Retina (tissue), 1 donor: ENCODE measurements at regions not wholly inside any gene's neighbourhood (a gene's known extent, or its start where the extent isn't known, plus 50 kb on each side); places are given as distances from the start of the nearest gene placed in this dataset.
"Not testable (repeated sequence)": the region's sequence is repeated elsewhere in the genome, so short reads cannot be mapped to it uniquely, and the experiment has no call there.

ENCODE experiments used
- DNase-seq: peaks from one replicate; pipeline ENCODE4 v3.0.0-alpha.2; 2016

GRCh38 chr7:84941936-84942335 lies 244.9 kb downstream of the SEMA3D start:
- no peak for DNase-seq

DNA sequence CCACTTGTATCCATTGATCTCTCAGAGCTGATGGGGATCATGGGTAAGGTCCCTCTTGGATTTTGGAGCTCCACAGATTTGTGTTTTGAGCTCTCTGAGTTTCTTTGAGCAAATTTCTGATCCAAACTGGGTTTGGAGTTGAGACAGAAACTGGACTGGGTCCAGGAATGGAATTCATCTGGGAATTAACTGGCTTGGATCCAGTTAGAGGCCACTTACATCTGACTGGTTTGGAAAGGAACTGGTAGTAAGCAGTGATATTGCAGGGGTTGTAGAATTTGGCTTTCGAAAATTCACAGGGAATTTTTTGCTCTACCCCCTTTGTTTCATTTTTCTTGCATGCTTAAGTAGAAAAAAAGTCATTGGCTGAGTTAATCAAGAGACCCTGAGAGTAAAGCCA lies 245.6 kb downstream of the SEMA3D start:
- DNase-seq = no peak

- DNase-seq = no peak
Measured at GRCh38 chr7:84939888-84940287, 247.0 kb downstream of the SEMA3D start.

DNA sequence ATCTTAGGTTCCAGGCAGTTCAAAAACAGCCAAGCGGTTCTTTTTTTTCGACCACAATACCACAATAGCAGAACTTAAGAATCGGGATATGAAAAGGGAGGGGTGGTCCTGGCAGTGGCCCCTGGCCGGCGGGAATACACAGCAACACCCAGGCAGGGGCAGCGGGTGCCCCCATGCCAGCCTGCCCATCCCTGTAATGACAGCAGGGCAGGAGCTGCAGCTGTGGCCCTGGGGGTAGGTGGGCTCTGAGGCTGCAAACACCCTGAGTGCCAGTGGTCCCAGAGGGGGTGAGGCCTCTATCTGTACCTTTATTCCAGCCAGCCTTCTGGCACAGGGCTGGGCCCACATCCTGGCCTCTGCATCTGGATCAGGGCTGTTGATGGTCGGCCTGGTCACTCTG lies 247.4 kb downstream of the SEMA3D start:
- DNase-seq = no peak

GRCh38 chr7:84924353-84924752 lies 262.5 kb downstream of the SEMA3D start:
- DNase-seq = no peak

- no peak for DNase-seq
Measured at GRCh38 chr7:84923348-84923747, 263.5 kb downstream of the SEMA3D start.

DNA sequence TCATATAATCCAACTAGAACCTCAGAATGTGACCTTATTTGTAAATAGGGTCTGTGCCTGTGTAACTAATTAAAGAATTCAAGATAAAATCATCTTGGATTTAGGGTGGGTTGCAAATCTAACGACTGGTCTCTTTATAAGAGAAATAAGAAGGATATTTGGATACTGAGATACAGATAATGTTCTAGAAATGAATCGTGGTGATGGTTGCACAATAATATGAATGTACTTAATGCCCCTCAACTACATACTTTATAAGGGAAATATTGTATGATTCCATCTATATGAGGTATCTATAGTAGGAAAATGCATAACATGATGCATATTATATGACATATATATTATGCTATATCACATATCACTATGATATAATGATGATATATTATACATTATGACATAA lies 265.7 kb downstream of the SEMA3D start:
- no peak for DNase-seq

- not testable (repeated sequence) for DNase-seq
Measured at GRCh38 chr7:84916973-84917372, 269.9 kb downstream of the SEMA3D start.

DNA sequence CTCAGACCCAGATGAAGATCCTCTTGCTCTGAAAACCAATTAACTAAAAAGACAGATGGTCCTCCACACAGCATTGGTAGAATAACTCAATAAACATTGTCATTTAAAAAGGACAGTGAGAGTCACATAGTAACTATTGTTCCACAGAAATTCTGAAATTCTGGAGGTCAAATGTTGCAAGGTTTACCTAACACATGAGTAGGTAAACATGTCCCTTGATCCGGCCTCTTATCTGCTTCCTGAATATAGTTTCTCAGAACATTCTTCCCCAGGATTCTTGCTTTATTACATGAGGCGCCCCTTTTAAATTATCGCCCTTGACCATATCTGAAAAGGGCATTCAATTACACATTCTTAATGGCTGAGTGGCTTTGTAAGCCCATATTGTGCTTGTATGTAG lies 270.7 kb downstream of the SEMA3D start:
- no peak for DNase-seq

GRCh38 chr7:84914598-84914997 lies 272.3 kb downstream of the SEMA3D start:
- DNase-seq = no peak

- DNase-seq = no peak
Measured at GRCh38 chr7:84913731-84914130, 273.1 kb downstream of the SEMA3D start.

GRCh38 chr7:84912993-84913635 lies 273.7 kb downstream of the SEMA3D start:
- no peak for DNase-seq

DNA sequence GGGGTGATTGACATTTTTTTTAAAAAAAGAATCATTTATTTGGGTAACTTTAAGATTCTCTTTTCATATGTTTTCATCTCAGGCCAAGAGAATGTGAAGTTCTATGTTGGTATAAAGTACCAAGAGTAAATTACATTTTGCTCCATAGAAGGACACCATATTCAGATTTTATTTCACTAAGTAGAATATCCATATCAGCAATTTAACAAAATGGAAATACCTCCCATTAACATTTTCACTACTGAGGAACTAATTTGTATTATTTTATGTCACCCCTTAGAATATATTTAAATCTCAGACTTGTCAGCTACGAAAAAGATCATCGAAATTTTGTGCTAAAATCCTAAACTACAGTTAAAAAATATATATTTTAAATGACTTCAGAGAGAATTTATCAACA lies 274.3 kb downstream of the SEMA3D start:
- DNase-seq = no peak

DNA sequence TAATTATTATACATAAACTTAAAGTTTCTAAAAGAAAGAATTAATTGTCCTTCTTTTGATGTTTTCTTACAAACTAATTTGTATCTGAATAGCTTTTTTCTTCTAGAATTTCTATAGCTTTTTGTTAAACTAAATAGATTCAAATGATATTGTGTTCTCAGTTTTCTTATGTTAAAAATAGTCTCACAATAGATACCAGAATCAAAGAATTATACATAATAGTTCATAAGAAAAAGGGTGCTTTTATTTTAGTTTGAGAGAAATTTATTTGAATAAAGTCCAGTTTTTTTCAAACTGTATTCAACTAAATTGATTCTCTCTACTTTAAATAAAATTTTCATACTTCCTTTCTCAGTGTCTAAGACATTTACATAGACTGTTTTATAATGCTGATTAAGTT lies 274.8 kb downstream of the SEMA3D start:
- no peak for DNase-seq

- DNase-seq = no peak
Measured at GRCh38 chr7:84911077-84911476, 275.8 kb downstream of the SEMA3D start.

DNA sequence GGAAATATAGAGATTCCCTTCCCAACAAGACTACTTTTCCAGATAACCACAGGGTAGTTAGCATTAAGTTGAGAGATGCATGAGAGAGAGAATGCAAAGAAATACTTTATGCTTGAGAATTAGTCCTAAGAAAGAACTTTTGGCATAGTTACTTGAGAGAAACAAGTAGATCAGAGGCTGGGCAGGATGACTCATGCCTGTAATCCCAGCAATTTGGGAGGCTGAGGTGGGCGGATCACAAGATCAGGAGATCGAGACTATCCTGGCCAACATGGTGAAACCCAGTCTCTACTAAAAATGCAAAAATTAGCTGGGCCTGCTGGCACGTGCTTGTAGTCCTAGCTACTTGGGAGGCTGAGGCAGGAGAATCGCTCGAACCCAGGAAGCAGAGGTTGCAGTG lies 276.5 kb downstream of the SEMA3D start:
- not testable (repeated sequence) for DNase-seq

GRCh38 chr7:84908196-84908793 lies 278.6 kb downstream of the SEMA3D start:
- no peak for DNase-seq

GRCh38 chr7:84906889-84907288 lies 280.0 kb downstream of the SEMA3D start:
- no peak for DNase-seq

GRCh38 chr7:84904561-84904960 lies 282.3 kb downstream of the SEMA3D start:
- no peak for DNase-seq

DNA sequence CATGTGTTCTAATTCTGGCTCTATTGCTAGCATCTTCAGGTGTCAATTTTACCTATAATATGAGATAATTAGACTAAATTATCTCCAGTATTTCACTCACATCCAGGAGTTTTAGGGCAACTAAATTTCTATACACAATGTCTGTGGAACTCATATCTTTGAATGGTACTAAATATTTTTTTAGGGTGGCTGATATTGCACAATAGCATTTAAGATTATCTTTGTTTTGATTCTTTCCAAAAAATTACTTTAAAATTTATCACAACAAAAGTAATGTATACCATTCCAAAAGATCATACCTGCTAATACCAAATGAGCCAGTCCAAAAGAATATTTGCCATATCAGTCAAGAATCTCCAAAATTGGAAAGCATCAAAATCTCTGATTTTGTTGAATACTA lies 285.5 kb downstream of the SEMA3D start:
- no peak for DNase-seq

GRCh38 chr7:84900215-84900614 lies 286.6 kb downstream of the SEMA3D start:
- DNase-seq = no peak

GRCh38 chr7:84895563-84895962 lies 291.3 kb downstream of the SEMA3D start:
- DNase-seq = no peak

- DNase-seq = not testable (repeated sequence)
Measured at GRCh38 chr7:84883570-84883969, 303.3 kb downstream of the SEMA3D start.

DNA sequence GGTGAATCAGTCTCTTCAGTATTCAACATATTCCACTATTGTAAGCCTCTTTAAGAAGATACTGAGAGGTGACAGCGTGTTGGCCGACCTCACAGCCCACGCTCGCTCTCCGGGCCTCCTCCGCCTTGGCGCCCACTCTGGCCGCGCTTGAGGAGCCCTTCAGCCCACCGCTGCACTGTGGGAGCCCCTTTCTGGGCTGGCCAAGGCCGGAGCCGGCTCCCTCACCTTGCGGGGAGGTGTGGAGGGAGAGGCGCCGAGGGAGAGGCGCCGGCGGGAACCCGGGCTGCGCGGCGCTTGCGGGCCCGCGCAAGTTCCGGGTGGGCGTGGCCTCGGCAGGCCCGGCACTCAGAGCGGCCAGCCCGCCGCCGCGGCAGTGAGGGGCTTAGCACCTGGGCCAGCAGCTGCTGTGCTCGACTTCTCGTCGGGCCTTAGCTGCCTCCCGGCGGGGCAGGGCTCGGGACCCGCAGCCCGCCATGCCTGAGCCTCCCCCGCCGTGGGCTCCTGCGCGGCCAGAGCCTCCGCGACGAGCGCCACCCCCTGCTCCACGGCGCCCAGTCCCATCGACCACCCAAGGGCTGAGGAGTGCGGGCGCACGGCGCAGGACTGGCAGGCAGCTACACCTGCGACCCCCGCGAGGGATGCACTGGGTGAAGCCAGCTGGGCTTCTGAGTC lies 306.4 kb downstream of the SEMA3D start:
- not testable (repeated sequence) for DNase-seq
